Hindlimb muscle (tissue), 1 donor: ENCODE measurements at regions not wholly inside any gene's neighbourhood (a gene's known extent, or its start where the extent isn't known, plus 50 kb on each side); places are given as distances from the start of the nearest gene placed in this dataset.
A peak's percentile ranks its signal among the peaks of the same experiment; 100 is the strongest.

Experiments
- DNase-seq: peaks from one replicate; pipeline ENCODE4 v3.0.0-alpha.2; 2013

DNA sequence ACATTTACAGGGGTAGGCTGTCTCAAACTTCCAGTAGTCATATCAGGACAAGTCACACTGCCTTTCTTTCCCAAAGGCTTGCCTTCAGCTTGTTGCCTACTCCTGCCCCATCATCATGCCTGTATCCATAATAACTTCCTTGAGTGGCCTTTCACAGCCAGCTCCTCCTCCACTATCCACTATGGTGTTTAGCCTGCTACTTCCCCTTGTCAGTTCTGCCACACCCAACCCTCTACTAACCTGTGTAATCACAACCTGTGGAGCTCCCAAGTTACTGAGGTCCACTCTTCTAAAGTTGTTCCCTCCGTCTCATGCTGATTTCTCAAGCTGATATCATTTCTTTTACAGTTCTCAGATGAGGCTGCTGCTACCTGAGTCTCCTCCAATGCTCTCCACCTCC is 159.9 kb downstream of the BMP4 start:
- no peak for DNase-seq

DNA sequence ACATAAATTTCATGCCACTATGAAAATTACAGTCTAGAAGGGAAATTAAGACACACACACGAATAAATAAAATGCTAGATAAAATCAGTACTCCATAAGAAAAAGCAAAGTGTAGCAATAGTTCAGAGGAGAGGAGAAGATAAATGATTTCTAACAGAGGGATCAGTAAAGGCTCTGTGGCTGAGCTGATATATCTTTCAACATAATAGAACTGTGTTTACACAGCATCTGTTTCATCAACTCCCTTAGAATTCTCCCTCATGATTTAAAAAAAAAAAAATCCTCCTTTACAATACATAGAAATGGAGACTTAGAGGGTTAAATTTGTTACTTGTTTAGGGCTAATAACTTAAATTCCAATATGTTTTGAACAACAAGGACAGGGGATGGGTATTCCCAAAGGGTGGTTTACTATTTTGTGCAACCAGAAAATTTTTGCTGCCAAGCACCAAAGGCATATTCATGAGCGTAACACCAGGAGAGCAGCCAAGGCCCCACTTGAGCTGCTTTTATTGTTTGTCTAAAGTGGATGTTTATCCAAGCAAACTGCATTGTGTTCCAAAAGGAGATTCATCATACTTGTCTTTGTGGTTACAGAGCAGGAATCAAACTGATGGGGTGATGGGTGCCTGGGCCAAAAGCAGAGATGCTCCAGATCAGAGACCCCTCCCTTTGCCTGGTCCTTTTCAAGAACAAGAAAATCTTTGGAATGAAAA is 162.7 kb downstream of the BMP4 start:
- DNase-seq = peak; percentile 21

DNA sequence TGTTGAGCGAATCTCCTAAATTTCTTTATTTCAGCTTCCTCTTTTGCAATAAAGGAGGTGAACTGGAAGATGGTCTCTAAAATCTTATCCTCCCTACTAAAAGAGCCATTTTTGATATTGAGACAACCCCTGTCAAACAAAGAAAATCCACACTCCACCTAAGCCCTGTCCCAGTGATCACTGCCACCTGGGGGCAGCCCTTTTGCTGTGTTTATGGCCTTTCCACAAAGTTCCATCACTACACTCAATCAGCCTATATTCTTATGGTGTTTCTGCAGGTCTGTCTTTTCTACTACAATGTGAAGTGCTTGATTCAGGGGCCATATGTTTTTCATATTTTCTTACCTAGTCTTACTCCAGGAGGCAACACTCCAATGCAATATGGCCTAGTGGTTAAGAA is 163.7 kb downstream of the BMP4 start:
- no peak for DNase-seq

DNA sequence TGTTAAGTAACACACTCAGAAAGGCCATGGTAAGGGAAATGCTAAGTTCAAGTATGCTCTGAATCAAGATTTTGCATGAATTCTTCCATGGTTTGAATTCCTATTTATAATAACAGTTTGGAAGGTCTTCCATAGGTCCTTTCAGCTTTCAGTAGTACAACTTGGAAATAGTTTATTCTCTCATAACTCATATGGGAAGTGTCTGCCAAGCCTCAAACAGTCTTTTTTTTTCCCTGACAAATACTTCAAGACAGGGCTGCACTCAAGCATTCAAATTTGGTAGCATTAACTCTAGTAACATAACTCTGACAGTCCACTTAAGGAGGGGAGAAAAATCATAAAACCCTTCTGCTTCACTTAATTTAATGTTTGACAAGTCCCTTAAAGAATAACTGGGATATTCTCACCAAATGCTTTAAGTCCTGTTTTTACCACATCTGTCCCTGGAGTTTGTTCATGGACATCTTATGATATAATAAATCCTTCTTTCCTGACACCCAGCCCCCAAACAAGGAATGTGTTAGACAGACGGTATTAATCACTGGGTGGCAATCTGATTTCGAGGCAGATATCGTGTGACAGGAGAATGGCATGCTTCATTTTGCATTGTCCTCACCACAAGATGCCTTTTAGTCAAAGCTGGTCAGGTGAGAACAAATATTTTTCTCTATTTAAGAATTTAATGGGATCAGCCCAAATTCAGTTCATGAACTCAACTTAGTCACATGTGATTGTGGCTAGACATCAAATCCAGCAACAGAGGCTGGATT is 165.7 kb downstream of the BMP4 start:
- no peak for DNase-seq

DNA sequence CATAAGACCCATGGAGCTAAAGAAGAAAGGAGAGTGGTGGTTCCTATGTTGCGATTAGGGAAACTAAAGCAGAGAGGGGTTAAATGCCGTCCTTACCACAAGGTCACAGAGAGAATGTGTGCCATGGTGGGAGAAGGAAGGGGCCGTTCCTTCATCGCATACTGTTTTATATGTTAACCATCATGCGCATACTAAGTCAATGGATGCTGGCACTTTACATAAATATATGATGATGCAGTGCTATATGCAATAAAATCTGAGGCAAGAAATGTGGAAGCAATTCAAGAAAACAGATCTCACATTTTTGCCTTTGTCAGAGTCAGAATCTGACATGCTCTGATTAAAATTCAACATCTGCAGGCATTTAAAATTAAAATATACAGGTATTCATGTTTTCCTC is 168.1 kb downstream of the BMP4 start:
- no peak for DNase-seq

DNA sequence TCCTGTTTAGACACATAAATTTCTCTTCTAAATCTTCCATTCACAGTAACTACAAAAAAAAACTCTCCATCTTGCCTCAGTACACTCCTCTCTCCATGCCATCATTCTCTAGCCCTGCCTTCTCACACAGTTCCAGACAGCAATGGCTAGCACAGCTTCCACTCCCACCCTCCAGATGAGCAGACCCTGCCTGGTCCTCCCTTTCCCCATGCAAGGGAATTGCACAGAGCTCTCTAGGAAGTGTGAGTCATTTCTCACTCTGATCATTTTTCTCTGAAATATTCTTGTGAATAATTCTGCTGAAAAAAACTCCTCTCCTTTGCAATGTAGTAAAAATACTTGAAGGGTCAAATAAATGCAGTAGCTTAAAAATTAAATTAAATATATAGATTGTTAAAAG is 170.6 kb downstream of the BMP4 start:
- no peak for DNase-seq

DNA sequence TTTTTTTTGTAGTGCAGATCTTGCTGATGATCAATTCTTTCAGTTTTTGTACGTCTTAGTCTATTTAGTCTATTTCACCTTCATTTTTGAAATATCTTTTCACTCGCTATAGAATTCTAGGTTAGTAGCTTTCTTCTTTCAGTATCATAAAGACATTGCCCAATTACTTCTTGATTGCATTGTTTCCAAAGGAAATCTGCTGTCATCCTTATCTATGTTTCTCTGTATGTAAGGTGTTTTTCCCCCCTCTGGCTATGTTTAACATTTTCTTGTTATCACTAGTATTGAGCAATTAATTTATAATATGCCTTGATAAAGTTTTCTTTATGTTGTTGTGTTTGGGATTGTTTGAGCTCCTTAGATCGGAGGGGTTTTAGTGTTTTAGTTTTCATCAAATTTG is 171.9 kb downstream of the BMP4 start:
- DNase-seq = no peak

DNA sequence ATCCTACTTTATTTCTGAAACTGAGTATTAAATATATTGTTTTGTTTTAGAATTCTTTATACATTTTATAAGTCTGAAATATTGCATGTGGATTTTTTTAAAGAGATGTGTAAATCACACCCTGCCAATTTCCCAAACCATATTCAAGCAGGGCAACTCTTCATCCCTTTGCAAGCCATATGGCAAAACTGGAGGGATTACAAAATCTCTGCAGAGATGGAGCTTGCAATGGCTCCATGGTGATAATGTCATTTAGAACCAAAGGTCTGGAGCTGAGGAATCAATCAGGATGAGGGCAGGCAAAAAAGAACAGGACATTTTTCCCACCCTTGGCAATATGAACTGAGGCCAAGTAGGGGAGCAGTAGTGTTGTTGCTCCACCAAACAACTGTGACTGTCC is 173.4 kb downstream of the BMP4 start:
- DNase-seq = no peak

DNA sequence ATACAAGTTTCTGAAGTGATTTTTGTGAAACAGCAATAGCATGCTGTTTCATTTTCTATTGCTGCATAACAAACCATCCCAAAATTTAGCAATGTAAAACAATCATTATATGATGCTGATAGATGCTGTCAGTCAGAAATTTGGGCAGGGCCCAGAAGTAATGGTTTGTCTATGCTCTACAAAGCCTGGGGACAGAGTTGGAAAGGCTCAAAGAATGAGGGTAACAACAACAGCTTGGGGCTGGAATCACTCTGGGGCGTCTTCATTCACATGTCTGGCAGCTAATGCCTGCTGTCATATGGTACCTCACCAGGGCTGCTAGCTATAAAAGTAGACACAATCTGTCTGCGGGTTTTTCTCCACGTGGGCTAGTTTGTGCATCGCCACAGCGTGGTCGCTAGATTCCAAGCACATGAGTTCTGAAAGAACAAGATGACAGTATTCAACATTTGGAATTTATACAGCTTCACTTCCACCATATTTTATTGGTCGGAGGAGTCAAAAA is 176.5 kb downstream of the BMP4 start:
- DNase-seq = no peak

DNA sequence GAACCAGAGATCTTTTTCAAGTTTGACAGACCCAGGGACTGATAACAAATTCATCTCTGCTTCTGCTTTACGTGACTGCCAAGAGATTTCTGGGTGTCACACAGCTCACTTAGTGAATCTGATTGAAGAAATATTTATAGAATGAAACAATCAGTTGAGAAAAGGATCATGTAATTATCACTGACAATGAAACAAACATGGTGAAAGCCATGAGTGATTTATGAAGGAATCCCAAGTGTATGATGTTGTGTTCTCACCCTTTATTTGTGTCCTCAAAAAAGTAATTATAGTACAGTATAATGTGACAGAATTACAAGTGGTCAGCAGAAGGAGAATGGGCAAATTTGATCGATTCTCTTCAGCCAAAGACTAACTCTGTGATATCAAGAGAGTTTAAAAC is 177.3 kb downstream of the BMP4 start:
- DNase-seq = no peak

DNA sequence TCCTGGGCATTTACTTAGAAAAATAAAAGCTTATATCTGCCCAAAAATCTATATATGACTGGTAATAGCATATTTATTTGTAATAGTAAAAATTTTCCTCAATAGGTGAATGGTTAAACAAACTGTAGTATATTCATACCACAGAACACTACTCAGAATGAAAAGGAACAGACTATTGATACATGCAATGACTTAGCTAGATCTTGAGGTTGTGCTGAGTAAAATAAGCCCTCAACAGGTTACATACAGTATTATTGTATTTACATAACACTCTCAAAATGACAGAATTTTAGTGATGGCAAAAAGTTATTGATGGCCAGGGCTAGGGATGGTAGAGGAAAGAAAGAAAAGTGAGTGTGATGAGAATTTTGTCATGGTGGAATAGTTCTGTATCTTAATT is 178.4 kb downstream of the BMP4 start:
- DNase-seq = no peak

DNA sequence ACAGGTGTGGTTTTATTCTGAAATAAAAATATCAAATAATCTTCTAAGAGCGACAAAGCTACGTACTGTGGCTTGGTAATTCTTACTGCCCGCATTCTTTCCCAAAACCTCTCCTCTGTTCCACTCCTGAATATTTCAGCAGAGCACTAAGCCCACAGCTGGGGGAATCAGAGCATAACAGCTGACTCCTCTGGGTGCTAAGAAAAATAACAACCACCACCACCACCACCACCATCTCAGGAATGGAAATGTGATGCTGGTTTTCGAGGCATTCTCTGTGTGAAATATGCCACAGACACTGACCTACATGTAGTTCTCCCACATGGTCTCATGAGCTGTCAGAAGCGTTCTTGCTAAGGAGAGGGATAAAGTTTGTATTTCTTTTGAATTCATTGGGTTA is 183.7 kb downstream of the BMP4 start:
- no peak for DNase-seq

DNA sequence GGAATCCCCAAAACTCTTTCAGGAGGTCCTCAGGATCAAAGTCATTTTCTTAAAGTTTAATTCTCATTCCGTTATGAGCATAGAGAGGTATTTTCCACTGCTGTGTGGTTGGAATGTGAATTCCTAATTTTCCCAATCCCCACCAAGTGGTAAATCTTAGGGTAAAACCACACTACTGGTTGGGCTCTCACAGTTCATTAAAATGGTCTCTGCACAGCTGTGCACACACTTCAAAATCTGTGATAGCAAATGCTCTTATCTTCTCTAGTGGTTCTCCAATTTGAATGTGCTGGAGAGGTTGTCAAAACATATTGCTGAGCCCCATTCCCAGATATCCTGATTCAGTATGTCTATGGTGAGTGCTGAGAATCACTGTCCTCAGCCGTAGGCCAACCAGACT is 189.1 kb downstream of the BMP4 start:
- no peak for DNase-seq

DNA sequence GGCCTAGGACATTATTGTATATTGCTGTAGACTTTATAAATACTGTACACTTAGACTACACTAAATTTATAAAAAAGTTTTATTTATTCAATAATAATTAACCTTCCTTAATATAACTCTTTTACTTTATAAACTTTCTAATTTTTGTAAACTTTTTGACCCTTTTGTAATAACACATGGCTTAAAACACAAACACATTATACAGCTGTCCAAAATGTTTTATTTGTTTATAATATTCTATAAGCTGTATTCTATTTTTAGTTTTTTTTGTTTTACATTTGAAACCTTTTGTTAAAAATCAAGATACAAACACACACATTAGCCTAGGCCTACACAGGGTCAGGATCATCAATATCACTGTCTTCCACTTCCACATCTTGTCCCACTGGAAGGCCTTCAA is 190.0 kb downstream of the BMP4 start:
- DNase-seq = no peak

DNA sequence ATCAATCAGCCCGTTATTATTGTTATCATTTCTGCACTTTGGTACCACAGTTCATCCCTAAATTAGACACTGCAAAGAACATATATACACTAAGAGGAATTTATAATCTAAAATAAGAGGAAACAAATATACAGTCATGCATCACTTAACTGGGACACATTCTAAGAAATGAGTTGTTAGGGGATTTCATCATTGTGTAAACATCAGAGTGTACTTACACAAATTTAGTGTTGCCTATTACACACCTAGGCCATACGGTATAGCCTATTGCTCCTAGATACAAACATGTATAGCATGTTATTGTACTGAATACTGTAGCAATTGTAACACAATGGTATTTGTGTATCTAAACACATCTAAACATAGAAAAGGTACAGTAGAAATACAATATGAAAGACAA is 190.5 kb downstream of the BMP4 start:
- no peak for DNase-seq

DNA sequence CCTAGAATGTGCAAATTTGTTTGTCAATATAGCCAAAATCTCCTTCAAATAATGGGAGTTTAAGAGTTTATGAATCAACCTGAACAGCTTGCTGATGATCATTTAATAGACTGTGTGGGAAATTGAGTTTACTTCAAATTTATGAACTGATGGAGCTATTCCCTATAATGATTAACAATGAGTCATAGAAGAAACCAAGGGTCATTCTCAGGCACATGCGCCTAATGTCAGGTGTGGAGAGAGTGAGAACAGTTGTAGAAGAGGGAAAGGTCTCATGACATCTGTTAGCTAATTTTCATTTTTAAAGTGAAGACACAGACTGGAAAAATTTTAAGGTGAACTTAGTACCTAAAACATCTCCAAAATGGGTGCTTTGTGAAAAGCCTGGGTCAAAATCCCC is 191.8 kb downstream of the BMP4 start:
- DNase-seq = no peak

DNA sequence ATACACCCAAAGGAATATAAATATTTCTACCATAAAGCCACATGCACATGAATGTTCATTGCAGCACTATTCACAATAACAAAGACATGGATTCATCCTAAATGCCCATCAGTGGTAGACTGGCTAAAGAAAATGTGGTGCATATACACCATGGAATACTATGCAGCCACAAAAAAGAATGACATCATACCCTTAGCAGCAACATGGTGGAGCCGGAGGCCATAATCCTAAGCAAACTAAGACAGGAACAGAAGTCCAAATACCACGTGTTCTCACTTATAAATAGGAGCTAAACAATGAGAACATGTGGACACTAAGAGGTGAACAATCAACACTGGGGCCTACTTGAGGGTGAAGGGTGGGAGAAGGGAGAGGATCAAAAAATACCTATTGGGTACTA is 198.5 kb downstream of the BMP4 start:
- no peak for DNase-seq

DNA sequence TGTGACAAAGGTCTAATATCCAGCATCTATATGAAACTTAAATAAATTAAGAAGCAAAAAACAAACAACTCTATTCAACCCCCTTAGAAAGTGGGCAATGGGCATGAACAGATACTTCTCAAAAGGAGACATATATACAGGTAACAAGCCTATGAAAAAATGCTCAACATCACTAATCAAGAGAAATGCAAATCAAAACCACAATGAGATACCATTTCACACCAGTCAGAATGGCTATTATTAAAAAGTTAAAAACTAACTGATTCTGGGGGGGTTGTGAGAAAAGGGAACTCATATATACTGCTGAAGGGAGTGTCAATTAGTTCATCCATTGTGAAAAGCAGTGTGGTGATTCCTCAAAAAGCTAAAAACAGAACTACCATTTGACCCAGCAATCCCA is 198.9 kb downstream of the BMP4 start:
- no peak for DNase-seq

DNA sequence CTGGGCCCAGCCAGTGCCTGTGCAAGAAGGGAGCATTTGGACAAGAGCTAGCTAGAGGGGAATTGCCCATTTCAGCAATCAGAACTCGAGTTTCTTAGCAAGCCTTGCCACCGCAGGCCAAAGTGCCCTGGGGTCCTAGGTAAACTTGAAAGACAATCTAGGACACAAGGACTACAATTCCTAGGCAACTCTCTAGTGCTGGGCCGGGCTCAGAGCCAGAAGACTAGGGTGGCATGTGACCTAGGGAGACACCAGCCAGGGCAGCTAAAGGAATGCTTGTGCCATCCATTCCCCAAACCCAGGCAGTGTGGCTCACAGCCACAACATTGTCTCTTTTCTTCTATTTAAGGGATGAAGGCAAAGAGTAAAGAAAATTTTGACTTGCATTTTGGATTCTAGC is 205.0 kb downstream of the BMP4 start:
- DNase-seq = no peak

DNA sequence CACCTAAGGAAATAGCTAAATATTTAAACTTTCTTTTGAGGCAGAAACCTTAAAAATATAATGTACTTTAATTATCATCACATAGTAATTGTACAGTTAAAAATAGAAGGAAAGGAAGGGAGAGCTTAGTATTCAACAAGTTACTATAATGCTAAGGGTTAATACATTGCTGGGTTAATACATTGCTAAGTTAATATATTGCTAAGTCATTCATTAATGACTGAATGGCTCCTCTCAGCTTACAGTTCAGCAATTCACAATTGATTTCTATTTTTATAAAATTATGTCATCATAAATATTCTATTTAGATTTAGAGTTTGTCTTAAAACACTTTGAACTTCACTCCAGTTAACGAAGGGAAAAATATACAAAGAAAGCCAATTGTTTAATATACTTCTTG is 207.9 kb downstream of the BMP4 start:
- DNase-seq = no peak

DNA sequence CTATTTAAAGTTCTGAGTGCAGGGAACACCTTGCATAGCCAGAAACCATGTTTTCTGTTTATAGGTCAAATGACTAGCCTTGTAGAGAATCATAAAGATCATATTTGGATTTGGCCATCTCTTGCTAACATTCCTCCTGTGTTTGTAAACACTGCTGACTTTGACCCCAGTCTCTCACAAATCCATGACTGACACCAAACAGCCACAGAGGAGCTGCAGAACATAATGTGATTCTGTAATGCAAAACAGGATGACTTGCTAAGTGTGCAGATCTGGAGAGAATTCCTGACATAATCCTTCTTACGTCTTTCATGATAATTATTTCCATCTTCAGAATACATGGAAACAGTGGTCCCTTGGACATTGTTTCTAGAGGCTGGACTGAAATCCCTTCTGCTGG is 211.8 kb downstream of the BMP4 start:
- no peak for DNase-seq

DNA sequence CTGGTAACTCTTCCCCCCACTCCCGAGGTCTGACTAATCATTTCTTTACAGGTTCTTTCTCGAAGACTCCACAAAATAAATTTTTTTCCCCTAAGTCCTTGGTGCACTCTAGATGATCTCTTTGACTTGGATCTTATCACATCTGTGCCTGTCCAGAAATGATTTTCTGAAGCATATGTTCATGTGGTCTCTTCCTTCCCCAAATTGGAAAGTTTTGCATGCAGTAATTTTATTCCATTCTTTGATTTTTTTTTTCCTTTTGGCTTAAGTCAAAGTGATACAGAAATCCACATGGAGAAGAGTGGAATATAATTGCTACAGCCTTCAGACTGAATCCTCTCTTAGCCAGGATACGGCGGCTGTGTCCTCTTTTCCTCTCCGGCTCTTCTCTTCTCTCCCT is 213.3 kb downstream of the BMP4 start:
- DNase-seq = no peak

DNA sequence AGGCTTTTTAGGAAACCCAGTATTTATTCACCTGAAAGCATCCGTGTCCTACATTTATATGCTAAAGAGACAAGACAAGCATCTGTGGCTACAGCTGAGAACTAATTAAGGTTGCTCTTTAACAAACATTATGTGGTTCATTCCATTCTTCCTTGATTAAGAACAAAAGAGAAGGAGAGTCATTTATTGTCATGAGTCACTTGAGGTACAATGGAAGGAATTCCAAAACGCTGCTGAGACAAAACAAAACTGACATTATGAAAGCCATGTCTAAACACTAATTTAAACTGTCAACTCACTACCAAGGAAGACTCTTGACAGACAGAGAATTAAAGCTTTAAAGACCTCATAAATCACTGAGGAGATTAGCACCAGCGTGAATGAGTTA is 214.4 kb downstream of the BMP4 start:
- no peak for DNase-seq

DNA sequence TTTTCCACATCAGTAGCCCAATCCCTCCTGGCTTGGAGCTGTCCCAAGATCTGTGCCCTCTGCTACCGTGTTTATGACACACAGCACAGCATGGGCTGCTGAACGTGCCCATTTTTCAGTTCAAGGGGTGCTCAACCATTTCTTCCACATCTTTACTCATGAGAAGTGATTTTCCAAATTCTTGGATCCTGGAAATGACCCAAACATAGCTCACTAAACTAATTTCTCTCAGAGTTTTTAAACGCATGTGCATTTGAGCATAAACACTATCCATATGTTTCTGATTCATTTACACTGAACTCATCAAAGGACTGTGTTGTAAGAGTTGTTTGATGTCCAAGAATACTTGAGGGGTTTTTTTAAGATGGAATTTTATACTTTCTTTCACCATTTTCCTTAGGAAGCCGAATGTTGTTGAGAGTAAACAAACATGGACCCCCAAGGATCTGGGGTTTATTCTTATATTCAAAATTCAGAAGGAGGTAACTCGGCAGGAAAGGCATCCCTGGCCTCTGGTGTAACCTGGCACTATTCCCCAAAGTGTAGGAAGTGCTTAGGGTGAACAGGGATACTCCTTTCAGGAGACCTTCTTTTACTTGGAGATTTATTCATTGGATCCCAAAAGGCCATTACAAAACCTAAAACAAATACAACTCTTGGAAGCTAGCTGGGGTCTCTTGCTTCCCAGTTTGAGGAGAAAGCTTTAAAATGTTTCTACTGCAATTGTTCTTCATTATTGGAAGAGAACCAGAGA is 215.0 kb downstream of the BMP4 start:
- DNase-seq = no peak
